ENCODE measurements at regions not wholly inside any gene's neighbourhood (a gene's known extent, or its start where the extent isn't known, plus 50 kb on each side); places are given as distances from the start of the nearest gene placed in this dataset.

DNA sequence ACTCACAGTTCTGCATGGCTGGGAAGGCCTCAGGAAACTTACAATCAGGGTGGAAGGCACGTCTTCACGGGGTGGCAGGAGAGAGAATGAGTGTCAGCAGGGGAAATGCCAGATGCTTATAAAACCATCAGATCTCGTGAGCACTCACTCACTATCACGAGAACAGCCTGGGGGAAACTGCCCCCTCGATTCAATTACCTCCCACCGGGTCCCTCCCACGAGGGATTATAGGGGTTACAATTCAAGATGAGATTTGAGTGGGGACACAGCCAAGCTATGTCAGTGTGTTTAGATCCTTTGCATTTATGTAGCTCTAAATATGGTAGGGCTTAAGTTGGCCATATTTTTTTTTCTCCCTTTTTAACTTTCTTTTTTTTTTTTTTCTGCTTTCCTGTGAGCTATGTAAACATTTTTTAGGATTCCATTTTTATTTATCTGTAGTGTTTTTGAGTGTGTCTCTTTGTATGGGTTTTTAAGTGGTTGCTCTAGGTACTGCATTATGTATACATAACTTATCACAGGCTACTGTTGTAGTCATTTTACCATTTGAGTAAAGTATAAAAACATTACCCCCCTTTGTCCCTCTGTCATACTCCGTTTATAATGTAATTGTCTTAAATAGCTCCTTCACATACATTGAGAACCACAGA lies 79.0 kb downstream of the ADRA2C start:
- Histone ChIP-seq H3K9me3 (replicated peaks; ENCODE audit: control insufficient read depth, low read depth, low read length) (peaks cover 7% of the 10 kb centered on the region), H3K27ac (ENCODE audit: low read length) (no peak overlapping the region), H3K36me3 (ENCODE audit: control insufficient read depth, insufficient read depth, low read length) (no peaks in the 10 kb centered on the region), H3K27me3 (ENCODE audit: control insufficient read depth, insufficient read depth, low read length) (peaks cover 9% of the 10 kb centered on the region), H3K4me3 (ENCODE audit: low read length) (no peak overlapping the region), H3K4me1 (ENCODE audit: control insufficient read depth, insufficient read depth, low read length) (peaks cover 4% of the 10 kb centered on the region)
- no CpG with 5 or more reads among the region's 8 CpGs for WGBS (ENCODE audit: insufficient coverage)
- DNase-seq, result no peak

DNA sequence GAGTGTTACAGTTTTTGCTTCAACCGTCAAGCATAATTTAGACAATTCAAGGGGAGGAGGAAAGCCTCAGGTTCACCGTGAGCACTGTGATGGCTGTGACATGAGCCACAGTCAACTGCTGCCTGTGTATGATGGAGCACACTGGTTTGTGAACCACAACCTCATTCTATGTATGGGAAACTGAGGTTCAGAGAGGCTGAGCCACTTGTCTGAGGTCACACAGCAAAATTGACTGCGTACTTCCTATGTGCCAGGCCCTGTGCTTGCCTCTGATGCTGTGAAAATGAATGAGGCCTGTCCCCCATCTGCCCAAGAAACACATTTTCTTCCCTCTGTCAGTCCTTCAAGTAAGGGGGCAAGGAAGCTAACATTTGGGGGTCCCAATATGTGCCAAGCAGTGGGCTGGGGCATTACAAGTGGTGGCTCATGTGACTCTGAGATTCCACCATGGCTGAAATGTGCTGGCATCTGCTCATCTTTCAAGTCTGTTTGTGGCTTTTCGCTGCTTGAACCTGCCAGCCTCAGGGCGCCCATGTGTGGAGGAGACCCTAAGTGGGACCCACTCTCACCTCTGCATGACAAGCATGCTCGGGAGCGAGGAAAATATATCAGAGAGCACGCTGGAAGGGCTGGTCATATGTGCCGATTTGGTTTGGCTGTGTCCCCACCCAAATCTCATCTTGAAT lies 79.7 kb downstream of the ADRA2C start:
- Histone ChIP-seq H3K27me3 (ENCODE audit: control insufficient read depth, insufficient read depth, low read length) (peaks cover 9% of the 10 kb centered on the region), H3K4me1 (ENCODE audit: control insufficient read depth, insufficient read depth, low read length) (peaks cover 5% of the 10 kb centered on the region), H3K27ac (ENCODE audit: low read length) (no peak overlapping the region), H3K36me3 (ENCODE audit: control insufficient read depth, insufficient read depth, low read length) (no peaks in the 10 kb centered on the region), H3K4me3 (ENCODE audit: low read length) (no peak overlapping the region), H3K9me3 (replicated peaks; ENCODE audit: control insufficient read depth, low read depth, low read length) (peaks cover 12% of the 10 kb centered on the region)
- DNase-seq, result no peak
- 92% methylated on average over 6 of the region's 9 CpGs for WGBS (ENCODE audit: insufficient coverage)

GRCh38 chr4:3847211-3847940 lies 81.2 kb downstream of the ADRA2C start:
- H3K27me3 ChIP-seq (ENCODE audit: control insufficient read depth, insufficient read depth, low read length), result peaks cover 12% of the 10 kb centered on the region
- H3K27ac ChIP-seq (ENCODE audit: low read length), result no peak overlapping the region
- WGBS (ENCODE audit: insufficient coverage), result 84% methylated on average over 9 of the region's 11 CpGs
- H3K4me3 ChIP-seq (ENCODE audit: low read length), result no peak overlapping the region
- H3K4me1 ChIP-seq (ENCODE audit: control insufficient read depth, insufficient read depth, low read length), result peaks cover 15% of the 10 kb centered on the region
- peaks cover 12% of the 10 kb centered on the region for H3K9me3 ChIP-seq (replicated peaks; ENCODE audit: control insufficient read depth, low read depth, low read length)
- no peaks in the 10 kb centered on the region for H3K36me3 ChIP-seq (ENCODE audit: control insufficient read depth, insufficient read depth, low read length)
- no peak for DNase-seq

- H3K36me3 ChIP-seq (ENCODE audit: control insufficient read depth, insufficient read depth, low read length), result no peaks in the 10 kb centered on the region
- WGBS (ENCODE audit: insufficient coverage), result 93% methylated on average over 5 of the region's 5 CpGs
- H3K9me3 ChIP-seq (replicated peaks; ENCODE audit: control insufficient read depth, low read depth, low read length), result peaks cover 12% of the 10 kb centered on the region
- no peak overlapping the region for H3K4me3 ChIP-seq (ENCODE audit: low read length)
- H3K27ac ChIP-seq (ENCODE audit: low read length), result no peak overlapping the region
- peaks cover 15% of the 10 kb centered on the region for H3K4me1 ChIP-seq (ENCODE audit: control insufficient read depth, insufficient read depth, low read length)
- DNase-seq, result no peak
- peaks cover 9% of the 10 kb centered on the region for H3K27me3 ChIP-seq (ENCODE audit: control insufficient read depth, insufficient read depth, low read length)
Measured at GRCh38 chr4:3848323-3848722, 82.1 kb downstream of the ADRA2C start.

DNA sequence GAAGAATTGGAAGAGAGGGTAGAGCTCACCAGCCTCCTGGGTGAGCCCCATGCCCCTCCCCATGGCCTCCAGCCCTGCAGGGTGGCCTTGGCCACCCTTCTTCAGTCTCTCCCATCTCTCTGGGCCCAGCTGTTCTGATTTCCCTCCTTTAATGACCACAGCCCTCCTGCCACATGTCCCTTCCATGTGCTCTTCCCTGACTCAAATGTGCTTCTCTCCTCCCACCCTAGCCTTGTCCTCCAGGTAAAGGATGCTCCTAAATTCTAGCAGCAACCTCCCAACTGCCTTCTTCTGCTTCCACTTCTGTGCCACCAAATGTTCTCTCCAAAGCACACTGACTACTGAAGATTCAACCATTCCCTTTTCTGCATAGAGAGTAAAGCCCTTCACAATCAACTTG lies 83.0 kb downstream of the ADRA2C start:
- H3K27ac ChIP-seq (ENCODE audit: low read length), result no peak overlapping the region
- no peak overlapping the region for H3K4me3 ChIP-seq (ENCODE audit: low read length)
- peaks cover 15% of the 10 kb centered on the region for H3K4me1 ChIP-seq (ENCODE audit: control insufficient read depth, insufficient read depth, low read length)
- H3K27me3 ChIP-seq (ENCODE audit: control insufficient read depth, insufficient read depth, low read length), result peaks cover 14% of the 10 kb centered on the region
- DNase-seq, result no peak
- H3K9me3 ChIP-seq (replicated peaks; ENCODE audit: control insufficient read depth, low read depth, low read length), result peaks cover 12% of the 10 kb centered on the region
- no peaks in the 10 kb centered on the region for H3K36me3 ChIP-seq (ENCODE audit: control insufficient read depth, insufficient read depth, low read length)

- Histone ChIP-seq H3K4me3 (ENCODE audit: low read length) (no peak overlapping the region), H3K27me3 (ENCODE audit: control insufficient read depth, insufficient read depth, low read length) (peaks cover 23% of the 10 kb centered on the region), H3K36me3 (ENCODE audit: control insufficient read depth, insufficient read depth, low read length) (no peaks in the 10 kb centered on the region), H3K27ac (ENCODE audit: low read length) (no peak overlapping the region), H3K4me1 (ENCODE audit: control insufficient read depth, insufficient read depth, low read length) (peaks cover 15% of the 10 kb centered on the region), H3K9me3 (replicated peaks; ENCODE audit: control insufficient read depth, low read depth, low read length) (peaks cover 12% of the 10 kb centered on the region)
- 100% methylated on average over 1 of the region's 1 CpG for WGBS (ENCODE audit: insufficient coverage)
- no peak for DNase-seq
Measured at GRCh38 chr4:3850128-3850527, 83.9 kb downstream of the ADRA2C start.

DNA sequence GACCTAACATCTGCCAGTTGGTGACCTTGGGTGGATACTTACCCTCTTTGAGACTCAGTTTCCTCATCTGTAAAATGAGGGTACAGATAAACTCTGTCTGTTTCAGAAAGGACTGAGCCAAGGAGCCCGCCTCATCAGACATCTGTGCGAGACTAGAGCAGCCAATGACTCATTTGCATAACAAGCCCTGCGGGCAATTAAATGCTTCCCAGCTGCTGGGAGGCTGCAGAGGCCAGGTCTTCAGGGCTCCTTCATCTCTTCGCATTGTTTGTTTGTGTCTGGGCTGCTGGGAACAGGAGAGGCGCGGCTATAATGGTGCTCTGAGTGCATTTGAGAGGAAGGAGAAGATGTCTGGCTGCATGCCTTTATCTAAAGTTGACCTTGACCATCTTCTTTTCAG lies 85.0 kb downstream of the ADRA2C start:
- H3K4me1 ChIP-seq (ENCODE audit: control insufficient read depth, insufficient read depth, low read length), result peaks cover 15% of the 10 kb centered on the region
- peaks cover 32% of the 10 kb centered on the region for H3K27me3 ChIP-seq (ENCODE audit: control insufficient read depth, insufficient read depth, low read length)
- no peak overlapping the region for H3K4me3 ChIP-seq (ENCODE audit: low read length)
- 48% methylated on average over 6 of the region's 6 CpGs for WGBS (ENCODE audit: insufficient coverage)
- H3K27ac ChIP-seq (ENCODE audit: low read length), result no peak overlapping the region
- peaks cover 12% of the 10 kb centered on the region for H3K9me3 ChIP-seq (replicated peaks; ENCODE audit: control insufficient read depth, low read depth, low read length)
- no peaks in the 10 kb centered on the region for H3K36me3 ChIP-seq (ENCODE audit: control insufficient read depth, insufficient read depth, low read length)
- no peak for DNase-seq

DNA sequence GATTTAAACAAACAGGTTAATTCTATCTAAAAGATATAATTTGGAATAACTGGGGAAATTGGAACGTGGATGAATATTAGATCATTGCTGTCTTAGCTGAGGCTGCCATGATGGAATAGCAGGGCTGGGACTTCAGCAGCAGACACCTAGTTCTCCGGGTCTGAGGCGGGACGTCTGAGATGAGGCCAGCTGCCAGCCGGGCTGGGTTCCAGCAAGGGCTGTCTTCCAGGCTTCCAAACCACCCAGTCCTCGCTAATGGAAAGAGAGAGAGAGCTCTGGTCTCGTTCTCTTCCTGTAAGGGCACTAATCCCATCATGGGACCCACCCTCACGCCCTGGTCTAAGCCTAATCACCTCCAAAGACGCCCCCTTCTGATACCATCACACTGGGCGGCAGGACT lies 85.7 kb downstream of the ADRA2C start:
- WGBS (ENCODE audit: insufficient coverage), result 83% methylated on average over 1 of the region's 10 CpGs
- H3K27ac ChIP-seq (ENCODE audit: low read length), result no peak overlapping the region
- no peaks in the 10 kb centered on the region for H3K36me3 ChIP-seq (ENCODE audit: control insufficient read depth, insufficient read depth, low read length)
- peaks cover 12% of the 10 kb centered on the region for H3K9me3 ChIP-seq (replicated peaks; ENCODE audit: control insufficient read depth, low read depth, low read length)
- H3K4me1 ChIP-seq (ENCODE audit: control insufficient read depth, insufficient read depth, low read length), result peaks cover 15% of the 10 kb centered on the region
- H3K4me3 ChIP-seq (ENCODE audit: low read length), result no peak overlapping the region
- H3K27me3 ChIP-seq (ENCODE audit: control insufficient read depth, insufficient read depth, low read length), result peaks cover 35% of the 10 kb centered on the region
- DNase-seq, result peak; percentile 35

- 54% methylated on average over 3 of the region's 11 CpGs for WGBS (ENCODE audit: insufficient coverage)
- Histone ChIP-seq H3K4me1 (ENCODE audit: control insufficient read depth, insufficient read depth, low read length) (peaks cover 15% of the 10 kb centered on the region), H3K36me3 (ENCODE audit: control insufficient read depth, insufficient read depth, low read length) (no peaks in the 10 kb centered on the region), H3K27me3 (ENCODE audit: control insufficient read depth, insufficient read depth, low read length) (peaks cover 38% of the 10 kb centered on the region), H3K27ac (ENCODE audit: low read length) (no peak overlapping the region), H3K9me3 (replicated peaks; ENCODE audit: control insufficient read depth, low read depth, low read length) (peaks cover 12% of the 10 kb centered on the region), H3K4me3 (ENCODE audit: low read length) (no peak overlapping the region)
- no peak for DNase-seq
Measured at GRCh38 chr4:3852309-3852708, 86.1 kb downstream of the ADRA2C start.

GRCh38 chr4:3852711-3853110 lies 86.5 kb downstream of the ADRA2C start:
- H3K27me3 ChIP-seq (ENCODE audit: control insufficient read depth, insufficient read depth, low read length), result peaks cover 42% of the 10 kb centered on the region

More at GRCh38 chr4:3852711-3853110, 86.5 kb downstream of the ADRA2C start:
- Histone ChIP-seq H3K4me3 (ENCODE audit: low read length) (no peak overlapping the region), H3K36me3 (ENCODE audit: control insufficient read depth, insufficient read depth, low read length) (no peaks in the 10 kb centered on the region), H3K27ac (ENCODE audit: low read length) (no peak overlapping the region), H3K4me1 (ENCODE audit: control insufficient read depth, insufficient read depth, low read length) (peaks cover 15% of the 10 kb centered on the region), H3K9me3 (replicated peaks; ENCODE audit: control insufficient read depth, low read depth, low read length) (peaks cover 12% of the 10 kb centered on the region)
- WGBS (ENCODE audit: insufficient coverage), result 74% methylated on average over 3 of the region's 3 CpGs
- DNase-seq, result no peak

Data from muscle of leg (tissue), 3 donors.